COR-L47 (cell line): ENCODE measurements at regions not wholly inside any gene's neighbourhood (a gene's known extent, or its start where the extent isn't known, plus 50 kb on each side); places are given as distances from the start of the nearest gene placed in this dataset.

Experiments
- DNase-seq: peaks from one replicate; lab custom pipeline; 2025; lab: John Stamatoyannopoulos, UW

DNA sequence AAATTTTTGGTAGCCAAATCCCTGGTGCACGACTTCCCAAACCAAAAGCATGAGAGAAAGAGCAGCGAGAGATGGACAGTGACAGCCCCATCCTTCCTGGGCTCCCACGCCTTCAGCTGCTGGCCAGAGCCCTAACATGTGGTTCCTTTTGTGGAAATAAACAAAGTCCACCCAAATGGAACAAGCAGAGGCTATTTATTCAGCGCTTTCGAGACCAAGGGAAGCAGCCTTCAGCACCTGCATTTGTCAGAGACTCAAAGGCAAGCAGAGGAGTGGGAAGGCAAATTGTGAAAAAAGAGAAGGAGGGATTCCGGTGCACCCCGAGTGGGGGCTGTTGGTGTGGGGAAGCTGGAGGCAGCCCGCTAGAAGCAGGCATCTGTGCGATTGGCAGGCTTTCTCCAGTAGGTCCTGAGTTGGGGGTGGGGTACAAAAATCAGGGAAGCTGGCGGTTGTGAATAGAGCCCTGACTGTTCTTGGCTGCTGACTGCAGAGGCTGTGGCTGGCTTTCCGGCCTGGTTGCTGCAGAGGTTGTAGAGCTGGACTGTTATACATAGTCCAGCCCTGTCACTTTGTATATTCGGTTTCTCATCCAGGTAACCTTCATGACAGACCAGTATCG, 427.2 kb downstream of the OCA2 start:
- DNase-seq = no peak

DNA sequence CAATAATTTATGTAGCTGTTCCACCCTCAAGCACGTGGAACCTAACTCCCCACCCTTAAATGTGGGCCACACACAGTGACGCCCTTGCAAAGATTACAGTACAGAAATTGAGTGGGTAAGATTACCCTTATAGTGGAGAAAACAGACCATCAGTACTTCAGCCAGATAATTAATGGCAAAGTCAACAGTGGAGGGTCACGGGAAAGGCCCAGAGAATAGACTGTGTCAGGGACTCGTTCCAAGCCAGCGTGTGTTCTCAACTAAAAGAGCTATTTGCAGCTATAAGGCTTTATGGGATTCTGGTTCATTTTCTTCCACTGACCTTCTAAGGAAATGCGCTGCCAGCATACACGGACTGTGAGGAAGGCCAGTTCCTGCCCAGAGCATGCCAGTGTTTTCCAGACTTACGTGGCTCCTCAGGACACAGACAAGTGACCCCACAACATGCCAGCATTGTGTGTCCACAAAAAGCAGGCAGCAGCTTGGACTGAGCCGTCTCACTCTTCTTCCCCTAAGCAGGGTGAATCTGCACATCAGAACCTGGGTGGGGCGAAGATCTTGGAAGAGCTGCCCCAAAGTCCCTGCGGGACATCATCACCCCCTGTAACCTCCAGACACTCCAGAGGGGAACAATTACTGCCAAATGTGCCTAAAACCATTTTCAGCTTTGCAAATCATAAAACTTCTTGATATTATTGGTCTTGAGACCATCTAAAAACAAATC, 428.5 kb downstream of the OCA2 start:
- DNase-seq = peak; percentile 67

DNA sequence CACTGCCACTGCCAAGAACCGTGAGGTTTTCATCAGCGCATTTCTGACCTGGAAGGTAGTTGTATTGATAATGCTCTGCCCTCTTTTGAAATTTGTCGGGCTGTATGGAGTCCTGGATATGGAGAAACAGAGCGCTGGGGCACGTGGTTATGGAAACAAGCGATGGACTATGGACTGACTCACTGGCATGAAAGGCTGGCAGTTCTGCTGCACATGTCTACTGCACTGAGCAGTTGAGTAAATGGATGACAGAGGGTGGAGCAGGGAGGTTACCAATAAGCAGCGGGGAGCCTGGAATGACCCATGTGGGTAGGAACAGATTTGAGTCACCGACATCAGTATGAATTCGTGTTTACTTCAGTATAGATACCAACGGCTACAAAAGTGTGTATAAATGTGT, 429.5 kb downstream of the OCA2 start:
- no peak for DNase-seq

DNA sequence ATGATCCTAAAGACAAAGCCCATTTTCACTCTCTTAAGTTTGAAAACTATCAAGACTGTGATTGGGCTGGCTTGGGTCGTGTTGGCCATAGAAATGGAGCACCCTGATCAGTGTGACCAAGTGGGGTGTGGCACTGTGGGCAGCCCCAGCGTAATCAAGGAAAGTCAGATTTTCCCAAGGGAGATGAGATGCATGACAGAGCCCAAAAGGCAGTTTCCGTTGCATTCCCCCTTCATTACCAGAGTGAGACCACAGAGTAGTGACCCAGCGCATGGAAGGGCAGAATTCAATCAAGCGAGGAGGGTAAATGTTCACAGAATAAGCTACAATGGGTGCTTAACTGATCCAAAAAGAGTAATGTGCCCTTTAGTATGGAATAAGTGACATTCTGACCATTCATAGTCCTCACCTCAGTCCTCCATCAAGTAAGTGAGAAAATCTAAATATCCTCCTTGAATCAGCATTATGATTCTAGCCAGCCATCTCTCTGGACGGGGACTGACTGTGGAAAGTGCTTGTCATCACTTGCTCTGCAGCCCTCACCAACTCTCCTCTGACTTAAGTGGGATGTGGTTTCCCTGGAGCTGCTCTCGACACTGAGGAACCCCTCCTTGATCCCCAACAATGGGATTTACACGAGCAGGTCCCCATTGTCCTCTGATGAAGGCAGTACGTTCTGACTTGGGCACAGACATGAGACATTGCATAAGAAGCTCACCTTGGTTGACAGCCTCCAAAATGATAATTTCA, 430.5 kb downstream of the OCA2 start:
- DNase-seq = no peak

DNA sequence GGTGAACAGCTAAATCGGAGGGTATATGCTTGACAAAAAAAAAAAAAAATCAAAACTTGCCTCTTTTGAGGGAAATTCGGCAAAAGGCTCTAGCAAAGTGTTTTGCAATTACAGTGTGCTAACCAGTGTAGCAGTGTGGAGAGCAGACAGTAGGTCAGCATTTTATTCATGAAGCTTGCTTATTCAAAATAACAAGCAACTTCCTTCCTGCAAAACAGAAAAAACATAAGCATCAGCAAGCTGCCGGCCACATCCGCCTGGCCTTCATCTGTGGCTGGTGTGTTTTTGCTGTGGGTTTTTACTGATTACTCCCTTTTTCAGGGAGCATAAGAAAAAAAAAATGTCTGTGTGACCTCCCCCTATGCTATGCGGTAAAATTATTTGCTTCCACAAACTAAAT, 434.1 kb downstream of the OCA2 start:
- DNase-seq = no peak

DNA sequence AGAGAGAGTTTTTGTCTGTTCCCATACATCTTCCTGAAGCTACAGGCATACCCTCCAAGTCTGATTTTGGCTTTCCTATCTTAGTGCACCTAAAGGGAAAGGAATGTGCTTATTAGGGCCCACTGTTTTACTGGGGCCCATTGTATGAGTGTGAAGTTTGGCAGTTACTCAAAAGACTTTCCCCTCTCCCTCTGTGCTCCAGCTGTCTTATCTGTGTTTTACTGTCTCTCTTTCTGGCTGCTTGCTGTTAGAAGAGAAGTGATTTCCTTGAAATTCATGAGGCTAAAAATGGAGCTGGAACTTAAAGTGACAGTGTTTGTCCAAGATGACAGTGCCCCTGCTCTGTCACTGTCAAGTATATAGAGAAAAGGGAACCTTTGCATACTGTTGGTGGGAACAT, 436.2 kb downstream of the OCA2 start:
- DNase-seq = no peak

DNA sequence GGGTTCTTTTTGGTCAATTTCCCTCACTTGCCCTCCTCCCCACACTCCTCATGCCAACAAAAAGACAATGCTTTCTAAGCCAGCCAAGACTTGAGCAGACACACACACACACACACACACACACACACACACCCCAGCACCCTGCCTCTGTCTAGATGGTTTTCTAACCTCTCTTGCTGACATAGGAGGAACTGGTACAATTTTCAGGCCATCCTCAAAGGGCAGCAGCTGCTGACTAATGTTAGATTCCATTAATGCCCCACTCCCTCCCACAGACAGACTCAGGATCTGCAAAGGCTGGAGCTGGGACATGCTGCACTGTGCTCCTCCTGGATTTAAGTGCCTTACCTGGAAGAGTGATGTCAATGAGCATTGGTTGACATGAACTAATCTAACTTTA, 438.4 kb downstream of the OCA2 start:
- DNase-seq = no peak

DNA sequence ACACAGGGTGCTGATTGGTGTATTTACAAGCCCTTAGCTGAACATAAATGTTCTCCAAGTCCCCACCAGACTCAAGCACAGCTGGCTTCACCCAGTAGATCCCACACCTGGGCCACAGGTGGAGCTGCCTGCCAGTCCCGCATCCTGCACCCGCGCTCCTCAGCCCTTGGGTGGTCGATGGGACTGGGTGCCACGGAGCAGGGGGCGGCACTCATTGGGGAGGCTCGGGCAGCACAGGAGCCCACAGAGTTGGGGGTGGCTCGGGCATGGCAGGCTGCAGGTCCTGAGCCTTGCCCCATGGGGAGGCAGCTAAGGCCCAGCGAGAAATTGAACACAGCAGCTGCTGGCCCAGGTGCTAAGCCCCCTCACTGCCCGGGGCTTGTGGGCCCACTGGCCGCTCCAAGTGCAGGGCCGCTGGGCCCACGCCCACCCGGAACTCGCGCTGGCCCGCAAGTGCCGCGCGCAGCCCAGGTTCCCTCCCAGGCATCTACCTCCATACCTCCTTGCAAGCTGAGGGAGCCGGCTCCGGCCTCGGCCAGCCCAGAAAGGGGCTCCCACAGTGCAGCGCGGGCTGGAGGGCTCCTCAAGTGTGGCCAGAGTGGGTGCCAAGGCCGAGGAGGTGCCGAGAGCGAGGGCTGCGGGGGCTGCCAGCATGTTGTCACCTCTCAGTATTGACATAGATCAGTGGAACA, 442.7 kb downstream of the OCA2 start:
- no peak for DNase-seq

DNA sequence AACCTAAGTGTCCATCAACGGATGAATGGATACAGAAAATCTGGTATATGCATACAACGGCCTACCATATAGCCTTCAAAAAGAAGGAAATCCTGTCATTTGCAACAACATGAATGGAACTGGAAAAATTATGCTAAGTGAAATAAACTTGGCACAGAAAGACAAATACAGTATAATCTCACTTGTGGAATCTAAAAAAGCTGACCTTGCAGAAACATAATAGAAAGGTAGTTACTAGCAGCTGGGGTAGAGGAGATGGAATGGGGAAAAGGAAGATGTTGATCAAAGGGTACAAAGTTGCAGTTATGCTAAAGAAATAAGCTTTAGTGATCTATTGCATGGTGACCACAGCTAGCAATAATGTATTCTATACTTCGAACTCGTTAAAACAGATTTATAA, 444.1 kb downstream of the OCA2 start:
- no peak for DNase-seq

DNA sequence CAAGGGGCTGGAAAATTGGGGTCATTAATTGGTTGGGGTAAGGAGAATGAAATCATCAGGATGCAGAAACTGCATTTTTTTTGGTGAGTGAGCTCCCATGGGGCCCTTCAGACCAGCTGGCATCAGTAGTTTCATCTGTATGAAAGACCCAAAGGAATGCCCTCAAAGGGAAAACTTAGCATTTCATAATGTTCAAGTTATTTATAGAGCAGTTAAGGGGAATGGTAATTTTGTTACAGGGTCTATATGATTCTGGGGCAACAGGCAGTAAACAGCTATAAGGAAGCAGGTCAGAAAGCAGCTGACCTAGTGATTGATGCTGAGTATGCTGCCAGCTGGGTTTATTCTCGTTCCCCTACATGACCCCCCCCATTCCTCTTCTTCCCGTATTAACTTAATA, 448.9 kb downstream of the OCA2 start:
- no peak for DNase-seq

DNA sequence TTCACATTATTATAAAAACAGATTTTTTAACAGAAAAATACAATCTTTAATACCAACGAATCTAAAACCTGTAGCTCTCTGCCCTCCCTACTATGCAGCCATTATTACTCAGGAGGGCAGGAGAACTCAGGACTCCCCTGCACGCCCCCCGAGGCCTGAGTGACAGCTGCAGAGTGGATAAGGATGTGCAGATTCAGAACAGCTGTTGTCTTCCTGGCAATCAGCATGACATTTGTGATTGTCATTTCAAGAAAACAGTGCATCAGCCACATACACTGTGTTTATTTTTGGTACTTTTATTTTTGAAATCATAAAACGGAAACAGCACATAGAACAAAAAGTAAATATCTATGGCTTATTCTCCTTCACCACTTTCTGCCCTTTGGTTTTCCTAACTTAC, 450.8 kb downstream of the OCA2 start:
- no peak for DNase-seq

DNA sequence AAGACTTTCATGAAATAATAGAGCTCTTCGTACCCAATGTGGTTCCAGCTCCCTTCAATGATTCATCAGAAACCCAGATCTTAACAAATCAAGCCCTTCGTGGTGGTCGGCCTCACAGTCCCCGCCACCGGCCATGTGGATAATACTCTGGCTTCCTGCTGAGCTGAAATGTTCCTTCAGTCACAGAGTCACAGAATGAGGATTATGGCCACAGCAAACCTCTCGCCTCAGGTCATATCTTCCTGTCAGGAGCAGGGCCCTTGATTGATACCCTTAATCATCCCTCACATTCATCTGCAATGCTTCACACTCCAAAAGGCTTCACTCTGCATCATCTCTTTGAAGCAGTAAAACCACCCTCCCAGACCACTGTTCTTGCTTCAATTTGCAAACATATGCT, 452.6 kb downstream of the OCA2 start:
- DNase-seq = no peak

DNA sequence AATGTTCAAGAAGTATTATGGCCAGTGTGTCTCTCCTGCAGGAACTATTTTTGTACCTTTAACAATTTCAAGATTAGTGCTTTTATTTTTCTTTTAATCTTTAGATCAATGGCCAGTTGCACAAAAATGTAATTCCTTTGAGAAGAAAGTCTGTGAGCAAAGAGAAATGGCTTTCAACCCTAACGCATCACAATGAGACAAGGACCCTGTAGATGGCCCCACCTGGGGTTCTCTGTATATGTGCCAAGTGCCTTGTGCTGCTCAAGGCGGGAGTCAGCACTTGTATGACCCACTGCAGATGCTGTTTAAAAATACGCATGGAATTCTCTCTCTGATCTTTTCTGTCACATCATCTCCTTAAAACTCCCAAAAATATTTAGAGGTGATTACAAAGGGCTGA, 453.4 kb downstream of the OCA2 start:
- DNase-seq = no peak

DNA sequence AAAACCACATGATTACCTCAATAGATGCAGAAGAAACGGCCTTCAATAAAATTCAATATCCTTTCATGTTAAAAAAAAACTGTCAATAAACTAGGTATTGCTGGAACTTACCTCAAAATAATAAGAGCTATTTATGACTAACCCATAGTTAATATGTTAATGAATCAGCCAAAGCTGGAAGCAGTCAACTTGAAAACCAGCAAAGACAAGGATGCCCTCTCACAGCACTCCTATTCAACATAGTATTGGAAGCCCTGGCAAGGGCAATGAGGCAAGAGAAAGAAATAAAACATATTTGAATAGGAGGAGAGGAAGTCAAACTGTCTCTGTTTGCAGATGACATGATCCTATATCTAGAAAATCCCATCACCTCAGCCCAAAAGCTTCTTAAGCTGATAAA, 456.1 kb downstream of the OCA2 start:
- no peak for DNase-seq

DNA sequence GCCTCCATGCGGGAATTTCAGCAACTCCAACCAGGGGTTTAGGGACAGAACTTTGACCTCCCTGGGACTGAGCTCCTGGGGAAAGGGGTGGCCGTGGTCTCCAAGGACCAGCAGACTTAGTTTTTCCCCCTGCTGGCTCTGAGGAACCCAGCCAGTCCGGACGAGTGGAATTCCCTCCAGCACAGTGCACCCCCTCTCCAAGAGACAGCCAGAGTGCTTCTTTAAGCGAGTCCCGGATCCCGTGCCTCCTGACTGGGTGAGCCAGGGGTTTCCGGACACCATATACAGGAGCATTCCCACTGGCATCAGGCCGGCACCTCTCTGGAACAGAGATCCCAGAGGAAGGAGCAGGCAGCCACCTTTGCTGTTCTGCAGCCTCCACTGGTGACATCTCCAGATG, 459.5 kb downstream of the OCA2 start:
- DNase-seq = no peak

DNA sequence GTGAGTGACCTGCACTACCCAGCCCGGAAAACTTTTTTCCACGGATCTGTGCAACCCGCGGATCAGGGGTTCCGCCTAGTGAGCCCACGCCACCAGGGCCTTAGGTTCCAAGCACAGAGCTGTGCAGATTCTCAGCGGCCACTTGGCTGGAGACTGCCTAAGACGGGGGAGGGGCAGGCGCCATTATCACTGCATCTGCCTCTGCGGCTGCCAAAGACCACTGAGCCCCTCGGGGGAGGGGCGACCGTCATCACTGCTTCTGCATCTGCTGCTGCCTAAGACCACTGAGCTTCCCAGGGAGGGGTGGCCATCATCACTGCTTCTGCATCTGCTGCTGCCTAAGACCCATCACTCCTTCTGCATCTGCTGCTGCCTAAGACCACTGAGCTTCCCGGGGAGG, 460.2 kb downstream of the OCA2 start:
- DNase-seq = no peak

DNA sequence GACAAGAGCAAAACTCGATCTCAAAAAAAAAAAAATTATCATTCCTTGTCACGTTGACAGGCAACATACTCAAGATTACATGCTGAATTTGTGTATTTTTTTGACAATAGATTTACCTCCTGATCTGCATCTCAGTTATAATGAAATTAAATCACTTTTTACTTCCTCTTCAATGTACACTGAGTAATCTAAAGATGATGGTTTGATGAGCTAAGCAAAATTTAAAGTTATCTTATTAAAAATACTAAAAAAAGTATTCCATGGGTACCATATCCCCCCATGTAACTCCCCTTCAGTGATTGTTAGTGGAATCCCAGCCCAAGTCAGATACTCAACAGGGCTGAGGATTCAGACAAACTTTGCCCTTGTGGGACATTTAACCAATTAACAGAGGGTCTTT, 463.2 kb downstream of the OCA2 start:
- no peak for DNase-seq

DNA sequence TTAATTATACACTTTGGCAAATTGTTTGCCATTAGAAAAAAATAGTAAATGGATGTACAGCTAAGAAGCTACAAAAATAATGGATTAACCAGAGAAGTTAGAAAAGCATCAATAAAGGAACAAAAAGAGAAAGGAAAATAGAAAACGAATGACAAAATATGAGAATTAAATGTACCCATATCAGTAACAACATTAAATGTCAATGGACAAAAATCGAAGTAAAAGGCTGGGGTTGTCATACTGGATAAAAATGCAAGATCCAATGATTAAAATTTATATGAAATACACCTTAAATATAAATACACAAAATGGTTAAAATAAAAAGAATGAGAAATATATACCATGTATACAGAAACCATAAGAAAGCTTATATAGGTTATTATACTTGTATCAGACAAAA, 470.6 kb downstream of the OCA2 start:
- no peak for DNase-seq

DNA sequence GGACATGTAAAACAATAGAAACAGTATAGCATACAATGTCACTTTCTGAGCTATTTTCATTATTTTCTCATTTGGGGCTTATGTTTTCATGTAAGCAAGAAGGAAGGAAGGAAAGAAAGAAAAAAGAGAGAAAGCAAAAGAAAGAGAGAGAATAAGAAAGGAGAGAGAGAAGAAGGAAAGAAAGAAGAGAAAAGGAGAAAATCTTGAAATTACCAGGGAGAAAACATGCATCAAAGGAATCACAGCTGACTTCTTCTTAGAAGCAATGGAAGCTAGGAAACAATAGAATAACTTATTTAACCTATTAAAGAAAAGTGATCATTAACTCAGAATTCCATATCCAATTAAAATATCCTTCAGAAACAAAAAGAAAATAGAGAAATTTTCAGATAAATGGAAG, 471.5 kb downstream of the OCA2 start:
- no peak for DNase-seq

DNA sequence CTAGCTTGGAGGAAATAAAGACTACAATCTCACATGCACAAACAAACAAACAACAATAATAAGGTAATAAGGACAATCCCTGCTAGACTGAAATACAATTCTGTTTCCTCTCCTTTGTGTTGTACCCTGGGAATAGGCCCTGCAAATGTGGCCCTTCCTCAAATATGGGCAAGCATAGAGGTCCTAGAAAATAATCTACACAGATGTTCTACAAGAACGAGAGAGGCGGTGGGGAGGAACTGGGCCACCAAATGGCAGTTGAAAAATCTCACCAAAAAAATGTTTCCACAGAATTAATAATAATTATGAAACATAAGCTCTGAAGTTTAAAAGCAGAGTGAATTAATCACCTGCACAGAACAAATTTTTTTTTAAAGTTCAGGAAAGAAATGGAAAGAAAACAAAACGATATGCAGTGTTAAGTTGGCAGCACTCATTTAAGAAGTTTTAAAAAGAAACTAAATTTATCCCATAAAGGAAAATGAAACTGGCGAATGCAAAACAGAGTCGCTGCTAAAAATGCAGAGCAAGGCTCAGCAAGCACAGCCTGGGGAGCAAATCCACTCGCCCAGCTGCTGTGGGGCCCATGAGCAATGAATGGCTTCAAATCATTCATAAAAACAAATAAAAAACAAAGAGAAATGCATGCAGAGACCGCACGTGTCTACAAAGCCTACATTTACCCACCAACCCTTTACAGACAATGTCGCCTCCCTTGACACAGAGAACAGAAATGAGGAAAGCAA, 475.4 kb downstream of the OCA2 start:
- no peak for DNase-seq

DNA sequence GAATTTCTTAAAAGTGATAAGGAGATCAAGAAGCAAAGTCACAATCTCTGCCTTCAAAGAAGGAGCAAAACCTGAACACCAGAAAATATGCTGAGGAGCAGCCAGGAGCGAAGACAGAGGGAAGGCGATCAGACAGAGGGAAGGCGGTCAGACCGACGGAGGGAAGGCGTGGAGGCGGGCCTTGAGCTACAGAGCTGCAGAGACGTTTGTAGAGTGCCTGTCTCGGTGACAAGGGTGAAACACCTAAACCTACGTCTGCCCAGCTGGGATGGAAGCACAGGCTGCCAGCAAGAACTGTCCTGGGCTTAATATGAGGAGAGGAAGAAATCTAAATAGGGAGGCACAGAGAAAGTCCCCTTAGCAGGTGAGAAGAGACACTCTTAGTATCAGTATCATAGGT, 476.0 kb downstream of the OCA2 start:
- DNase-seq = no peak

DNA sequence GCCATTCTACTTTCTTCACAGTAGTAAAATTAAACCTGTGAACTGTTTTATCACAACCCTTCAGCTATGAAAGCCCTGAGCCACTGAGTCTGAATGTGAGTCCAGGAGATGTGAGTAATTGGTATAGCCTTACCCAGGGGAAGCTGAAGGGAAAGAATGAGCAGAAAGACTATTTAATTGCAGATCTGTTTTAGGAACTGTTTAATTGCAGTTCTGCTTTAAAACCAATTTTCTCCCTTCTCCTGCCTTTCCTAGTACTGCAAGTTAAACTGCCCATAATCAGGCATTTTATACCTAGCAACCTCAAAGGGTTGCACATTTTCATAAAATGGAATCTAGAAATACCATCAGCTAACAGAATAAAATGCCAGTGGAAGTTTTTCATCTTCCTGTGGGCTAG, 476.7 kb downstream of the OCA2 start:
- no peak for DNase-seq
